ENCODE measurements at regions not wholly inside any gene's neighbourhood (a gene's known extent, or its start where the extent isn't known, plus 50 kb on each side); places are given as distances from the start of the nearest gene placed in this dataset.

- no peak overlapping the region for H3K27ac Mint-ChIP-seq
- Histone ChIP-seq H3K36me3 (ENCODE audit: insufficient read depth, low read length) (no peaks in the 10 kb centered on the region), H3K4me3 (ENCODE audit: low read length) (no peak overlapping the region), H3K4me1 (ENCODE audit: insufficient read depth, low read length) (no peaks in the 10 kb centered on the region), H3K27me3 (ENCODE audit: control insufficient read depth in 1 of 2, insufficient read depth in 2 of 2, low read length in 2 of 2) (peaks cover 0 to 4% of the 10 kb centered on the region in 2 experiments), H3K9me3 (ENCODE audit: control insufficient read depth in 1 of 2, insufficient read depth in 1 of 2, low read length in 2 of 2) (peaks cover 8 to 9% of the 10 kb centered on the region in 2 experiments), H3K27ac (ENCODE audit: low read depth in 1 of 2, low read length in 2 of 2) (no peak overlapping the region)
- POLR2A ChIA-PET = no interaction called here
- DNase-seq (no peak), ATAC-seq (ENCODE audit: poor library complexity) (no peak)
- no peaks in the 10 kb centered on the region for H3K36me3 Mint-ChIP-seq (ENCODE audit: low read depth)
- no peaks in the 10 kb centered on the region for H3K4me1 Mint-ChIP-seq (ENCODE audit: low read depth)
- peaks cover 15% of the 10 kb centered on the region for H3K27me3 Mint-ChIP-seq
- H3K9me3 Mint-ChIP-seq = peaks cover 13% of the 10 kb centered on the region
- TF ChIP-seq, protein P1, sequence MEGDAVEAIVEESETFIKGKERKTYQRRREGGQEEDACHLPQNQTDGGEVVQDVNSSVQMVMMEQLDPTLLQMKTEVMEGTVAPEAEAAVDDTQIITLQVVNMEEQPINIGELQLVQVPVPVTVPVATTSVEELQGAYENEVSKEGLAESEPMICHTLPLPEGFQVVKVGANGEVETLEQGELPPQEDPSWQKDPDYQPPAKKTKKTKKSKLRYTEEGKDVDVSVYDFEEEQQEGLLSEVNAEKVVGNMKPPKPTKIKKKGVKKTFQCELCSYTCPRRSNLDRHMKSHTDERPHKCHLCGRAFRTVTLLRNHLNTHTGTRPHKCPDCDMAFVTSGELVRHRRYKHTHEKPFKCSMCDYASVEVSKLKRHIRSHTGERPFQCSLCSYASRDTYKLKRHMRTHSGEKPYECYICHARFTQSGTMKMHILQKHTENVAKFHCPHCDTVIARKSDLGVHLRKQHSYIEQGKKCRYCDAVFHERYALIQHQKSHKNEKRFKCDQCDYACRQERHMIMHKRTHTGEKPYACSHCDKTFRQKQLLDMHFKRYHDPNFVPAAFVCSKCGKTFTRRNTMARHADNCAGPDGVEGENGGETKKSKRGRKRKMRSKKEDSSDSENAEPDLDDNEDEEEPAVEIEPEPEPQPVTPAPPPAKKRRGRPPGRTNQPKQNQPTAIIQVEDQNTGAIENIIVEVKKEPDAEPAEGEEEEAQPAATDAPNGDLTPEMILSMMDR (IDR thresholded peaks at IDR 0.05) = no peak
- no peak overlapping the region for H3K4me3 Mint-ChIP-seq
- intact Hi-C loops (cut with DNase I, micrococcal nuclease) = no loop called here
- CTCF ChIA-PET = no interaction called here
Measured at GRCh38 chr5:135657536-135658305, 78.9 kb upstream of the CXCL14 start.

GRCh38 chr5:135655468-135655815 is 76.7 kb upstream of the CXCL14 start:
- ATAC-seq (ENCODE audit: poor library complexity) (no peak), DNase-seq (no peak)
- ChIA-PET POLR2A (no interaction called here), CTCF (no interaction called here)
- Histone ChIP-seq H3K27me3 (ENCODE audit: control insufficient read depth in 1 of 2, insufficient read depth in 2 of 2, low read length in 2 of 2) (peaks cover 0 to 4% of the 10 kb centered on the region in 2 experiments), H3K9me3 (ENCODE audit: control insufficient read depth in 1 of 2, insufficient read depth in 1 of 2, low read length in 2 of 2) (peaks cover 8 to 9% of the 10 kb centered on the region in 2 experiments), H3K36me3 (ENCODE audit: insufficient read depth, low read length) (no peaks in the 10 kb centered on the region), H3K4me1 (ENCODE audit: insufficient read depth, low read length) (no peaks in the 10 kb centered on the region), H3K4me3 (ENCODE audit: low read length) (no peak overlapping the region), H3K27ac (ENCODE audit: low read depth in 1 of 2, low read length in 2 of 2) (no peak overlapping the region)
- Mint-ChIP-seq H3K4me3 (no peak overlapping the region), H3K4me1 (ENCODE audit: low read depth) (no peaks in the 10 kb centered on the region), H3K9me3 (peaks cover 13% of the 10 kb centered on the region), H3K27ac (no peak overlapping the region), H3K27me3 (peaks cover 14% of the 10 kb centered on the region), H3K36me3 (ENCODE audit: low read depth) (no peaks in the 10 kb centered on the region)
- intact Hi-C loops (cut with DNase I, micrococcal nuclease) = no loop called here
- TF ChIP-seq, protein P1 (IDR thresholded peaks at IDR 0.05) = no peak

DNA sequence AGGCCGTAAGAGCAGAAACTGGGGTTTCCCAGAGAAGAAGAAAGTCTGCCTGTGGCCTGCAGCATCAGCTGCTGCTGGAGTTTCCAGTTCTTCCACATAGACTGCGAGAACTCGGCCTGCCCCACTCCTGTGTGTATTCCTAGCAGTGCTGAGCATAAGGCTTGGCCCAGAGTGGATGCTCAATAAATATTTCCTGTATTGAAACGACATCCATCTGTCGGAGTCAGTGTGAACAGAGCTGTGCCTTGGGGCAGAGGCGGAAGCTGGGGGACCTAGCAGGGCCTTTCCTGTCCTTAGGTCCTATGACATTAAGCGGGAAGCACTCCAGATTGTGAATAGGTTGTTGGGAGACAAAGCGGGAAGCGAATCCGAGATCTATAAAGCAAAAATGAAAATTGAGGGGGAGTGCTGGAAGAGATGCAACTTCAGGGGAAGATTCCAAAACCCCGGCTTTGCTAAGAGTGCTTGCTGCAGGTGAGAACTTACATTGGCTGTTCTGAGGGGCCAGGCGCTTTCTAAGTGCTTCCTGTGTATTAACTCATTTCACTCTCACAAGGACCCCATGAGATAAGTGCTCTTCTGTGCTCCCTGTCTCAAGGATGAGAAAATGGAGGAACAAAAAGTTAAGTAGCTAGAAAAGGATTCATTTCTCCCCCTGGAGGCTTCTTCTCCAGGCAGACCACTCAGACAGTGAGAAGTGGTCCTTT is 76.1 kb upstream of the CXCL14 start:
- TF ChIP-seq, protein P1 (IDR thresholded peaks at IDR 0.05) = no peak
- Mint-ChIP-seq H3K9me3 (peaks cover 10% of the 10 kb centered on the region), H3K27me3 (peaks cover 14% of the 10 kb centered on the region), H3K4me3 (no peak overlapping the region), H3K36me3 (ENCODE audit: low read depth) (no peaks in the 10 kb centered on the region), H3K4me1 (ENCODE audit: low read depth) (no peaks in the 10 kb centered on the region), H3K27ac (no peak overlapping the region)
- ChIA-PET CTCF (no interaction called here), POLR2A (no interaction called here)
- Histone ChIP-seq H3K27me3 (ENCODE audit: control insufficient read depth in 1 of 2, insufficient read depth in 2 of 2, low read length in 2 of 2) (peaks cover 0 to 4% of the 10 kb centered on the region in 2 experiments), H3K4me1 (ENCODE audit: insufficient read depth, low read length) (no peaks in the 10 kb centered on the region), H3K27ac (ENCODE audit: low read depth in 1 of 2, low read length in 2 of 2) (no peak overlapping the region), H3K9me3 (ENCODE audit: control insufficient read depth in 1 of 2, insufficient read depth in 1 of 2, low read length in 2 of 2) (peaks cover 8 to 9% of the 10 kb centered on the region in 2 experiments), H3K4me3 (ENCODE audit: low read length) (no peak overlapping the region), H3K36me3 (ENCODE audit: insufficient read depth, low read length) (no peaks in the 10 kb centered on the region)
- intact Hi-C loops (cut with DNase I, micrococcal nuclease) = no loop called here
- ATAC-seq (ENCODE audit: poor library complexity) (no peak), DNase-seq (no peak)

All from CD4-positive, alpha-beta T cell (primary cell).